ENCODE measurements at regions not wholly inside any gene's neighbourhood (a gene's known extent, or its start where the extent isn't known, plus 50 kb on each side); places are given as distances from the start of the nearest gene placed in this dataset.

DNA sequence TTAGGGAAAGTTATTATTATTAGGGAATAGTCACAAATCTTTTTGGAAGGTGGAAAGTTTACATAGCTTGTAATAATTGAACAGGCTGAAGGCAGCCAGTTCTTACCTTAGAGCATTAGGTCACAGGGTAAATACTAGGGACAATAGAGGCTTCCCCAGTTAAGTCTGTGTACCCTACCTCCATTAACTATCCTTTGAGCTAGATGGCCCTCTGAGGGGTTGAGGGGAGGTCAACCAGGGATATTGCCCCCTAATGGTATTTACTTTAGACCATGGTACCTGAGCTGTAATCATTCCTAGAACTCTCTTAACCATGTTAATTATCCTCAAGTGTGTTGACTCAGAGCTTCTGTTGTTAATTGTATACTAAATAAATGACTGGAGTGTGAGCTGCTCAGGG lies 120.5 kb upstream of the SCN7A start:
- Mint-ChIP-seq H3K4me1 (peaks cover 28% of the 10 kb centered on the region), H3K36me3 (ENCODE audit: low read depth) (peaks cover 6% of the 10 kb centered on the region; the same call in 2 of the 3 replicates), H3K27ac (no peak overlapping the region), H3K9me3 (peaks cover 17% of the 10 kb centered on the region), H3K4me3 (no peak overlapping the region), H3K27me3 (ENCODE audit: insufficient read depth, low read depth, poor library complexity) (peaks cover 7% of the 10 kb centered on the region)
- Histone ChIP-seq H3K36me3 (ENCODE audit: insufficient read depth) (no peaks in the 10 kb centered on the region), H2AFZ (no peak overlapping the region), H3K4me3 (no peak overlapping the region), H3K9me2 (ENCODE audit: insufficient read depth) (no peaks in the 10 kb centered on the region), H3F3A (replicated peaks; ENCODE audit: low read depth) (peaks cover 5% of the 10 kb centered on the region; the same call in 1 of the 2 replicates), H3K27ac (ENCODE audit: low read depth) (no peak overlapping the region), H4K20me1 (replicated peaks; ENCODE audit: insufficient read depth) (no peaks in the 10 kb centered on the region), H3K4me1 (ENCODE audit: insufficient read depth) (peaks cover 13% of the 10 kb centered on the region), H3K79me2 (replicated peaks; ENCODE audit: insufficient read depth) (no peaks in the 10 kb centered on the region), H3K27me3 (ENCODE audit: insufficient read depth) (peaks cover 4% of the 10 kb centered on the region; the same call in 1 of the 2 replicates), H3K4me2 (no peak overlapping the region)
- peak; percentile 4 for DNase-seq (ENCODE audit: low spot score)
- TF ChIP-seq, protein P1, sequence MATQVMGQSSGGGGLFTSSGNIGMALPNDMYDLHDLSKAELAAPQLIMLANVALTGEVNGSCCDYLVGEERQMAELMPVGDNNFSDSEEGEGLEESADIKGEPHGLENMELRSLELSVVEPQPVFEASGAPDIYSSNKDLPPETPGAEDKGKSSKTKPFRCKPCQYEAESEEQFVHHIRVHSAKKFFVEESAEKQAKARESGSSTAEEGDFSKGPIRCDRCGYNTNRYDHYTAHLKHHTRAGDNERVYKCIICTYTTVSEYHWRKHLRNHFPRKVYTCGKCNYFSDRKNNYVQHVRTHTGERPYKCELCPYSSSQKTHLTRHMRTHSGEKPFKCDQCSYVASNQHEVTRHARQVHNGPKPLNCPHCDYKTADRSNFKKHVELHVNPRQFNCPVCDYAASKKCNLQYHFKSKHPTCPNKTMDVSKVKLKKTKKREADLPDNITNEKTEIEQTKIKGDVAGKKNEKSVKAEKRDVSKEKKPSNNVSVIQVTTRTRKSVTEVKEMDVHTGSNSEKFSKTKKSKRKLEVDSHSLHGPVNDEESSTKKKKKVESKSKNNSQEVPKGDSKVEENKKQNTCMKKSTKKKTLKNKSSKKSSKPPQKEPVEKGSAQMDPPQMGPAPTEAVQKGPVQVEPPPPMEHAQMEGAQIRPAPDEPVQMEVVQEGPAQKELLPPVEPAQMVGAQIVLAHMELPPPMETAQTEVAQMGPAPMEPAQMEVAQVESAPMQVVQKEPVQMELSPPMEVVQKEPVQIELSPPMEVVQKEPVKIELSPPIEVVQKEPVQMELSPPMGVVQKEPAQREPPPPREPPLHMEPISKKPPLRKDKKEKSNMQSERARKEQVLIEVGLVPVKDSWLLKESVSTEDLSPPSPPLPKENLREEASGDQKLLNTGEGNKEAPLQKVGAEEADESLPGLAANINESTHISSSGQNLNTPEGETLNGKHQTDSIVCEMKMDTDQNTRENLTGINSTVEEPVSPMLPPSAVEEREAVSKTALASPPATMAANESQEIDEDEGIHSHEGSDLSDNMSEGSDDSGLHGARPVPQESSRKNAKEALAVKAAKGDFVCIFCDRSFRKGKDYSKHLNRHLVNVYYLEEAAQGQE (IDR thresholded peaks at IDR 0.05; ENCODE audit: unreplicated experiment): no peak
- TF ChIP-seq, protein P2, sequence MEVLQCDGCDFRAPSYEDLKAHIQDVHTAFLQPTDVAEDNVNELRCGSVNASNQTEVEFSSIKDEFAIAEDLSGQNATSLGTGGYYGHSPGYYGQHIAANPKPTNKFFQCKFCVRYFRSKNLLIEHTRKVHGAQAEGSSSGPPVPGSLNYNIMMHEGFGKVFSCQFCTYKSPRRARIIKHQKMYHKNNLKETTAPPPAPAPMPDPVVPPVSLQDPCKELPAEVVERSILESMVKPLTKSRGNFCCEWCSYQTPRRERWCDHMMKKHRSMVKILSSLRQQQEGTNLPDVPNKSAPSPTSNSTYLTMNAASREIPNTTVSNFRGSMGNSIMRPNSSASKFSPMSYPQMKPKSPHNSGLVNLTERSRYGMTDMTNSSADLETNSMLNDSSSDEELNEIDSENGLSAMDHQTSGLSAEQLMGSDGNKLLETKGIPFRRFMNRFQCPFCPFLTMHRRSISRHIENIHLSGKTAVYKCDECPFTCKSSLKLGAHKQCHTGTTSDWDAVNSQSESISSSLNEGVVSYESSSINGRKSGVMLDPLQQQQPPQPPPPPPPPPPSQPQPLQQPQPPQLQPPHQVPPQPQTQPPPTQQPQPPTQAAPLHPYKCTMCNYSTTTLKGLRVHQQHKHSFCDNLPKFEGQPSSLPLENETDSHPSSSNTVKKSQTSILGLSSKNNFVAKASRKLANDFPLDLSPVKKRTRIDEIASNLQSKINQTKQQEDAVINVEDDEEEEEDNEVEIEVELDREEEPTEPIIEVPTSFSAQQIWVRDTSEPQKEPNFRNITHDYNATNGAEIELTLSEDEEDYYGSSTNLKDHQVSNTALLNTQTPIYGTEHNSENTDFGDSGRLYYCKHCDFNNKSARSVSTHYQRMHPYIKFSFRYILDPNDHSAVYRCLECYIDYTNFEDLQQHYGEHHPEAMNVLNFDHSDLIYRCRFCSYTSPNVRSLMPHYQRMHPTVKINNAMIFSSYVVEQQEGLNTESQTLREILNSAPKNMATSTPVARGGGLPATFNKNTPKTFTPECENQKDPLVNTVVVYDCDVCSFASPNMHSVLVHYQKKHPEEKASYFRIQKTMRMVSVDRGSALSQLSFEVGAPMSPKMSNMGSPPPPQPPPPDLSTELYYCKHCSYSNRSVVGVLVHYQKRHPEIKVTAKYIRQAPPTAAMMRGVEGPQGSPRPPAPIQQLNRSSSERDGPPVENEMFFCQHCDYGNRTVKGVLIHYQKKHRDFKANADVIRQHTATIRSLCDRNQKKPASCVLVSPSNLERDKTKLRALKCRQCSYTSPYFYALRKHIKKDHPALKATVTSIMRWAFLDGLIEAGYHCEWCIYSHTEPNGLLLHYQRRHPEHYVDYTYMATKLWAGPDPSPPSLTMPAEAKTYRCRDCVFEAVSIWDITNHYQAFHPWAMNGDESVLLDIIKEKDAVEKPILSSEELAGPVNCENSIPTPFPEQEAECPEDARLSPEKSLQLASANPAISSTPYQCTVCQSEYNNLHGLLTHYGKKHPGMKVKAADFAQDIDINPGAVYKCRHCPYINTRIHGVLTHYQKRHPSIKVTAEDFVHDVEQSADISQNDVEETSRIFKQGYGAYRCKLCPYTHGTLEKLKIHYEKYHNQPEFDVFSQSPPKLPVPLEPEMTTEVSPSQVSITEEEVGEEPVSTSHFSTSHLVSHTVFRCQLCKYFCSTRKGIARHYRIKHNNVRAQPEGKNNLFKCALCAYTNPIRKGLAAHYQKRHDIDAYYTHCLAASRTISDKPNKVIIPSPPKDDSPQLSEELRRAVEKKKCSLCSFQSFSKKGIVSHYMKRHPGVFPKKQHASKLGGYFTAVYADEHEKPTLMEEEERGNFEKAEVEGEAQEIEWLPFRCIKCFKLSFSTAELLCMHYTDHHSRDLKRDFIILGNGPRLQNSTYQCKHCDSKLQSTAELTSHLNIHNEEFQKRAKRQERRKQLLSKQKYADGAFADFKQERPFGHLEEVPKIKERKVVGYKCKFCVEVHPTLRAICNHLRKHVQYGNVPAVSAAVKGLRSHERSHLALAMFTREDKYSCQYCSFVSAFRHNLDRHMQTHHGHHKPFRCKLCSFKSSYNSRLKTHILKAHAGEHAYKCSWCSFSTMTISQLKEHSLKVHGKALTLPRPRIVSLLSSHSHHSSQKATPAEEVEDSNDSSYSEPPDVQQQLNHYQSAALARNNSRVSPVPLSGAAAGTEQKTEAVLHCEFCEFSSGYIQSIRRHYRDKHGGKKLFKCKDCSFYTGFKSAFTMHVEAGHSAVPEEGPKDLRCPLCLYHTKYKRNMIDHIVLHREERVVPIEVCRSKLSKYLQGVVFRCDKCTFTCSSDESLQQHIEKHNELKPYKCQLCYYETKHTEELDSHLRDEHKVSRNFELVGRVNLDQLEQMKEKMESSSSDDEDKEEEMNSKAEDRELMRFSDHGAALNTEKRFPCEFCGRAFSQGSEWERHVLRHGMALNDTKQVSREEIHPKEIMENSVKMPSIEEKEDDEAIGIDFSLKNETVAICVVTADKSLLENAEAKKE (CRISPR knock-in tag; IDR thresholded peaks at IDR 0.05): no peak
- TF ChIP-seq NANOG (IDR thresholded peaks at IDR 0.05; ENCODE audit: borderline replicate concordance) (no peak), EZH2phosphoT487 (IDR thresholded peaks at IDR 0.05; ENCODE audit: unreplicated experiment) (no peak), CREB1 (CRISPR knock-in tag; IDR thresholded peaks at IDR 0.05; ENCODE audit: low read depth) (no peak), ZNF114 (CRISPR knock-in tag; IDR thresholded peaks at IDR 0.05) (no peak), STAT1 (IDR thresholded peaks at IDR 0.05; ENCODE audit: unreplicated experiment) (no peak), POLR2AphosphoS5 (IDR thresholded peaks at IDR 0.05; ENCODE audit: low read depth) (no peak), JUNB (IDR thresholded peaks at IDR 0.05; ENCODE audit: unreplicated experiment) (no peak), ZNF331 (CRISPR knock-in tag; IDR thresholded peaks at IDR 0.05; ENCODE audit: low read depth) (no peak), EZH2 (IDR thresholded peaks at IDR 0.05; ENCODE audit: low read depth, unreplicated experiment) (no peak)
- TF ChIP-seq, protein P3, sequence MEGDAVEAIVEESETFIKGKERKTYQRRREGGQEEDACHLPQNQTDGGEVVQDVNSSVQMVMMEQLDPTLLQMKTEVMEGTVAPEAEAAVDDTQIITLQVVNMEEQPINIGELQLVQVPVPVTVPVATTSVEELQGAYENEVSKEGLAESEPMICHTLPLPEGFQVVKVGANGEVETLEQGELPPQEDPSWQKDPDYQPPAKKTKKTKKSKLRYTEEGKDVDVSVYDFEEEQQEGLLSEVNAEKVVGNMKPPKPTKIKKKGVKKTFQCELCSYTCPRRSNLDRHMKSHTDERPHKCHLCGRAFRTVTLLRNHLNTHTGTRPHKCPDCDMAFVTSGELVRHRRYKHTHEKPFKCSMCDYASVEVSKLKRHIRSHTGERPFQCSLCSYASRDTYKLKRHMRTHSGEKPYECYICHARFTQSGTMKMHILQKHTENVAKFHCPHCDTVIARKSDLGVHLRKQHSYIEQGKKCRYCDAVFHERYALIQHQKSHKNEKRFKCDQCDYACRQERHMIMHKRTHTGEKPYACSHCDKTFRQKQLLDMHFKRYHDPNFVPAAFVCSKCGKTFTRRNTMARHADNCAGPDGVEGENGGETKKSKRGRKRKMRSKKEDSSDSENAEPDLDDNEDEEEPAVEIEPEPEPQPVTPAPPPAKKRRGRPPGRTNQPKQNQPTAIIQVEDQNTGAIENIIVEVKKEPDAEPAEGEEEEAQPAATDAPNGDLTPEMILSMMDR (conservative IDR thresholded peaks at IDR 0.05; ENCODE audit: low read depth in 2 of 2): no peak
- TF ChIP-seq, protein P4, sequence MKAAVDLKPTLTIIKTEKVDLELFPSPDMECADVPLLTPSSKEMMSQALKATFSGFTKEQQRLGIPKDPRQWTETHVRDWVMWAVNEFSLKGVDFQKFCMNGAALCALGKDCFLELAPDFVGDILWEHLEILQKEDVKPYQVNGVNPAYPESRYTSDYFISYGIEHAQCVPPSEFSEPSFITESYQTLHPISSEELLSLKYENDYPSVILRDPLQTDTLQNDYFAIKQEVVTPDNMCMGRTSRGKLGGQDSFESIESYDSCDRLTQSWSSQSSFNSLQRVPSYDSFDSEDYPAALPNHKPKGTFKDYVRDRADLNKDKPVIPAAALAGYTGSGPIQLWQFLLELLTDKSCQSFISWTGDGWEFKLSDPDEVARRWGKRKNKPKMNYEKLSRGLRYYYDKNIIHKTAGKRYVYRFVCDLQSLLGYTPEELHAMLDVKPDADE (IDR thresholded peaks at IDR 0.05): no peak
- ATAC-seq: no peak

Measured in GM23338 (cell line).